GM23338 (cell line): ENCODE measurements at regions not wholly inside any gene's neighbourhood (a gene's known extent, or its start where the extent isn't known, plus 50 kb on each side); places are given as distances from the start of the nearest gene placed in this dataset.

ENCODE experiments used
- ATAC-seq: fragments of 200-7000 bp; cut with Tn5 transposase; 3 replicates; pipeline ENCODE4 v1.9.1; 2020
- DNase-seq: peaks from one replicate; pipeline ENCODE4 v3.0.0-alpha.2; 2015; ENCODE audit warnings: low spot score
- H2AFZ ChIP-seq: fragments of 200-600 bp; sonication (generic); 2 replicates; pipeline ENCODE4 v1.8.0; 2016; ENCODE audit warnings: antibody characterized with exemption, mild to moderate bottlenecking, moderate library complexity
- H3F3A ChIP-seq: fragments of 200-600 bp; sonication (generic); replicated peaks from 2 replicates; pipeline ENCODE4 v1.8.0; 2017; ENCODE audit warnings: antibody characterized with exemption, mixed run types, low read depth
- H3K27ac ChIP-seq: fragments of 200-600 bp; sonication (generic); 2 replicates; pipeline ENCODE4 v1.6.1; 2016; ENCODE audit warnings: low read depth
- H3K27me3 ChIP-seq: fragments of 200-600 bp; sonication (generic); 2 replicates; pipeline ENCODE4 v1.8.0; 2016; ENCODE audit warnings: mild to moderate bottlenecking, mixed run types, moderate library complexity; ENCODE audit not compliant: insufficient read depth
- H3K36me3 ChIP-seq: fragments of 200-600 bp; sonication (generic); 2 replicates; pipeline ENCODE4 v1.8.0; 2016; ENCODE audit warnings: mild to moderate bottlenecking; ENCODE audit not compliant: insufficient read depth
- H3K4me1 ChIP-seq: fragments of 200-600 bp; sonication (generic); 2 replicates; pipeline ENCODE4 v1.8.0; 2016; ENCODE audit warnings: mild to moderate bottlenecking, moderate library complexity; ENCODE audit not compliant: insufficient read depth
- H3K4me2 ChIP-seq: fragments of 200-600 bp; sonication (generic); 2 replicates; pipeline ENCODE4 v1.7.1; 2017; ENCODE audit warnings: mixed run types
- H3K4me3 ChIP-seq: fragments of 200-600 bp; sonication (generic); 2 replicates; pipeline ENCODE4 v1.6.1; 2016; ENCODE audit warnings: mixed run types
- H3K79me2 ChIP-seq: fragments of 200-600 bp; sonication (generic); replicated peaks from 2 replicates; pipeline ENCODE4 v1.8.0; 2017; ENCODE audit warnings: mild to moderate bottlenecking; ENCODE audit not compliant: insufficient read depth
- H3K9me2 ChIP-seq: fragments of 200-600 bp; sonication (generic); 2 replicates; pipeline ENCODE4 v1.8.0; 2017; ENCODE audit not compliant: insufficient read depth
- H4K20me1 ChIP-seq: fragments of 200-600 bp; sonication (generic); replicated peaks from 2 replicates; pipeline ENCODE4 v1.8.0; 2017; ENCODE audit warnings: mild to moderate bottlenecking; ENCODE audit not compliant: insufficient read depth
- H3K27ac Mint-ChIP-seq: 2 replicates; pipeline ENCODE4 v1.8.0; 2020; ENCODE audit warnings: inconsistent platforms, mild to moderate bottlenecking, moderate library complexity, mixed read lengths
- H3K27me3 Mint-ChIP-seq: 3 replicates; pipeline ENCODE4 v1.8.0; 2022; ENCODE audit warnings: low read depth, mild to moderate bottlenecking, moderate library complexity, mixed read lengths, inconsistent platforms; ENCODE audit not compliant: insufficient read depth, poor library complexity
- H3K36me3 Mint-ChIP-seq: 3 replicates; pipeline ENCODE4 v1.8.0; 2021; ENCODE audit warnings: low read depth, mild to moderate bottlenecking, inconsistent platforms, moderate library complexity, mixed read lengths
- H3K4me1 Mint-ChIP-seq: 3 replicates; pipeline ENCODE4 v1.8.0; 2020; ENCODE audit warnings: mild to moderate bottlenecking, inconsistent platforms, mixed read lengths
- H3K4me3 Mint-ChIP-seq: 3 replicates; pipeline ENCODE4 v1.8.0; 2021; ENCODE audit warnings: moderate library complexity, mild to moderate bottlenecking, inconsistent platforms, mixed read lengths
- H3K9me3 Mint-ChIP-seq: 3 replicates; pipeline ENCODE4 v1.8.0; 2020; ENCODE audit warnings: moderate library complexity, mild to moderate bottlenecking, inconsistent platforms, mixed read lengths
- CREB1 ChIP-seq: fragments of 250-450 bp; sonication (Bioruptor Pico); IDR thresholded peaks from 2 replicates; pipeline ENCODE4 v1.5.0; 2020; ENCODE audit warnings: low read depth, mild to moderate bottlenecking, moderate library complexity
- EZH2 ChIP-seq: fragments of 200-600 bp; sonication (generic); IDR thresholded peaks from one replicate; pipeline ENCODE4 v1.8.0; 2017; ENCODE audit warnings: antibody characterized with exemption, mild to moderate bottlenecking, low read depth; ENCODE audit not compliant: unreplicated experiment
- EZH2phosphoT487 ChIP-seq: fragments of 200-600 bp; sonication (generic); IDR thresholded peaks from one replicate; pipeline ENCODE4 v1.8.1; 2018; ENCODE audit warnings: antibody characterized with exemption; ENCODE audit not compliant: unreplicated experiment
- JUNB ChIP-seq: IDR thresholded peaks from one replicate; pipeline ENCODE4 v1.6.1; 2016; ENCODE audit warnings: antibody characterized with exemption; ENCODE audit not compliant: unreplicated experiment
- NANOG ChIP-seq: IDR thresholded peaks from 2 replicates; pipeline ENCODE4 v1.6.1; 2016; ENCODE audit warnings: antibody characterized with exemption, borderline replicate concordance
- POLR2AphosphoS5 ChIP-seq: IDR thresholded peaks from 2 replicates; pipeline ENCODE4 v1.6.1; 2016; ENCODE audit warnings: antibody characterized with exemption, low read depth
- STAT1 ChIP-seq: IDR thresholded peaks from one replicate; pipeline ENCODE4 v1.6.1; 2016; ENCODE audit warnings: antibody characterized with exemption; ENCODE audit not compliant: unreplicated experiment
- ZNF114 ChIP-seq: fragments of 250-450 bp; sonication (Bioruptor Pico); IDR thresholded peaks from 2 replicates; pipeline ENCODE4 v1.5.0; 2020; ENCODE audit warnings: mild to moderate bottlenecking, moderate library complexity
- ZNF331 ChIP-seq: fragments of 250-450 bp; sonication (Bioruptor Pico); IDR thresholded peaks from 2 replicates; pipeline ENCODE4 v1.5.0; 2020; ENCODE audit warnings: low read depth, mild to moderate bottlenecking, moderate library complexity
- ZNF462 ChIP-seq: fragments of 250-450 bp; sonication (Bioruptor Pico); IDR thresholded peaks from 2 replicates; pipeline ENCODE4 v1.5.0; 2020; ENCODE audit warnings: mild to moderate bottlenecking, moderate library complexity
- TF ChIP-seq, protein P1 (sequence below): IDR thresholded peaks from 2 replicates; pipeline ENCODE4 v1.6.1; 2016; ENCODE audit warnings: antibody characterized with exemption
- TF ChIP-seq, protein P2 (sequence below), 2 experiments: fragments of 200-600 bp in 1 of 2; sonication (generic) in 1 of 2; conservative IDR thresholded peaks; 2 replicates each; pipeline versions ENCODE4 v1.5.1 to v1.6.1; 2016 to 2017; ENCODE audit warnings: antibody characterized with exemption in 2 of 2, low read depth in 2 of 2, mild to moderate bottlenecking in 2 of 2, moderate library complexity in 1 of 2
- TF ChIP-seq, protein P3 (sequence below): IDR thresholded peaks from one replicate; pipeline ENCODE4 v1.6.1; 2018; ENCODE audit warnings: antibody characterized with exemption; ENCODE audit not compliant: unreplicated experiment

- ATAC-seq: no peak
- TF ChIP-seq ZNF462 (CRISPR knock-in tag) (no peak), NANOG (no peak), EZH2phosphoT487 (no peak), JUNB (no peak), POLR2AphosphoS5 (no peak), STAT1 (no peak), ZNF114 (CRISPR knock-in tag) (no peak), ZNF331 (CRISPR knock-in tag) (no peak), EZH2 (no peak), CREB1 (CRISPR knock-in tag) (no peak)
- TF ChIP-seq, protein P1, sequence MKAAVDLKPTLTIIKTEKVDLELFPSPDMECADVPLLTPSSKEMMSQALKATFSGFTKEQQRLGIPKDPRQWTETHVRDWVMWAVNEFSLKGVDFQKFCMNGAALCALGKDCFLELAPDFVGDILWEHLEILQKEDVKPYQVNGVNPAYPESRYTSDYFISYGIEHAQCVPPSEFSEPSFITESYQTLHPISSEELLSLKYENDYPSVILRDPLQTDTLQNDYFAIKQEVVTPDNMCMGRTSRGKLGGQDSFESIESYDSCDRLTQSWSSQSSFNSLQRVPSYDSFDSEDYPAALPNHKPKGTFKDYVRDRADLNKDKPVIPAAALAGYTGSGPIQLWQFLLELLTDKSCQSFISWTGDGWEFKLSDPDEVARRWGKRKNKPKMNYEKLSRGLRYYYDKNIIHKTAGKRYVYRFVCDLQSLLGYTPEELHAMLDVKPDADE: no peak
- TF ChIP-seq, protein P2, sequence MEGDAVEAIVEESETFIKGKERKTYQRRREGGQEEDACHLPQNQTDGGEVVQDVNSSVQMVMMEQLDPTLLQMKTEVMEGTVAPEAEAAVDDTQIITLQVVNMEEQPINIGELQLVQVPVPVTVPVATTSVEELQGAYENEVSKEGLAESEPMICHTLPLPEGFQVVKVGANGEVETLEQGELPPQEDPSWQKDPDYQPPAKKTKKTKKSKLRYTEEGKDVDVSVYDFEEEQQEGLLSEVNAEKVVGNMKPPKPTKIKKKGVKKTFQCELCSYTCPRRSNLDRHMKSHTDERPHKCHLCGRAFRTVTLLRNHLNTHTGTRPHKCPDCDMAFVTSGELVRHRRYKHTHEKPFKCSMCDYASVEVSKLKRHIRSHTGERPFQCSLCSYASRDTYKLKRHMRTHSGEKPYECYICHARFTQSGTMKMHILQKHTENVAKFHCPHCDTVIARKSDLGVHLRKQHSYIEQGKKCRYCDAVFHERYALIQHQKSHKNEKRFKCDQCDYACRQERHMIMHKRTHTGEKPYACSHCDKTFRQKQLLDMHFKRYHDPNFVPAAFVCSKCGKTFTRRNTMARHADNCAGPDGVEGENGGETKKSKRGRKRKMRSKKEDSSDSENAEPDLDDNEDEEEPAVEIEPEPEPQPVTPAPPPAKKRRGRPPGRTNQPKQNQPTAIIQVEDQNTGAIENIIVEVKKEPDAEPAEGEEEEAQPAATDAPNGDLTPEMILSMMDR (conservative IDR thresholded peaks at IDR 0.05; ENCODE audit: low read depth in 2 of 2): no peak
- TF ChIP-seq, protein P3, sequence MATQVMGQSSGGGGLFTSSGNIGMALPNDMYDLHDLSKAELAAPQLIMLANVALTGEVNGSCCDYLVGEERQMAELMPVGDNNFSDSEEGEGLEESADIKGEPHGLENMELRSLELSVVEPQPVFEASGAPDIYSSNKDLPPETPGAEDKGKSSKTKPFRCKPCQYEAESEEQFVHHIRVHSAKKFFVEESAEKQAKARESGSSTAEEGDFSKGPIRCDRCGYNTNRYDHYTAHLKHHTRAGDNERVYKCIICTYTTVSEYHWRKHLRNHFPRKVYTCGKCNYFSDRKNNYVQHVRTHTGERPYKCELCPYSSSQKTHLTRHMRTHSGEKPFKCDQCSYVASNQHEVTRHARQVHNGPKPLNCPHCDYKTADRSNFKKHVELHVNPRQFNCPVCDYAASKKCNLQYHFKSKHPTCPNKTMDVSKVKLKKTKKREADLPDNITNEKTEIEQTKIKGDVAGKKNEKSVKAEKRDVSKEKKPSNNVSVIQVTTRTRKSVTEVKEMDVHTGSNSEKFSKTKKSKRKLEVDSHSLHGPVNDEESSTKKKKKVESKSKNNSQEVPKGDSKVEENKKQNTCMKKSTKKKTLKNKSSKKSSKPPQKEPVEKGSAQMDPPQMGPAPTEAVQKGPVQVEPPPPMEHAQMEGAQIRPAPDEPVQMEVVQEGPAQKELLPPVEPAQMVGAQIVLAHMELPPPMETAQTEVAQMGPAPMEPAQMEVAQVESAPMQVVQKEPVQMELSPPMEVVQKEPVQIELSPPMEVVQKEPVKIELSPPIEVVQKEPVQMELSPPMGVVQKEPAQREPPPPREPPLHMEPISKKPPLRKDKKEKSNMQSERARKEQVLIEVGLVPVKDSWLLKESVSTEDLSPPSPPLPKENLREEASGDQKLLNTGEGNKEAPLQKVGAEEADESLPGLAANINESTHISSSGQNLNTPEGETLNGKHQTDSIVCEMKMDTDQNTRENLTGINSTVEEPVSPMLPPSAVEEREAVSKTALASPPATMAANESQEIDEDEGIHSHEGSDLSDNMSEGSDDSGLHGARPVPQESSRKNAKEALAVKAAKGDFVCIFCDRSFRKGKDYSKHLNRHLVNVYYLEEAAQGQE: no peak
- no peaks in the 10 kb centered on the region for H3K27me3 ChIP-seq
- H3K4me1 Mint-ChIP-seq: peaks cover 29% of the 10 kb centered on the region
- H3K4me2 ChIP-seq: no peak overlapping the region
- no peak for DNase-seq
- H3K9me2 ChIP-seq: no peaks in the 10 kb centered on the region
- H2AFZ ChIP-seq: no peak overlapping the region
- H3K79me2 ChIP-seq: no peaks in the 10 kb centered on the region
- H3K4me1 ChIP-seq: peaks cover 18% of the 10 kb centered on the region
- 0 out of 2 replicates have a peak overlapping the region, but pooled peaks have one; percentile 12 for H3K27ac Mint-ChIP-seq
- H3K36me3 Mint-ChIP-seq: no peaks in the 10 kb centered on the region
- no peak overlapping the region for H3K4me3 ChIP-seq
- H3K9me3 Mint-ChIP-seq: no peaks in the 10 kb centered on the region
- H3K4me3 Mint-ChIP-seq: no peak overlapping the region
- H4K20me1 ChIP-seq: no peaks in the 10 kb centered on the region
- no peak overlapping the region for H3K27ac ChIP-seq
- no peaks in the 10 kb centered on the region for H3K27me3 Mint-ChIP-seq
- H3K36me3 ChIP-seq: no peaks in the 10 kb centered on the region
- H3F3A ChIP-seq: no peaks in the 10 kb centered on the region
Observed at GRCh38 chr1:243963571-243963970, 87.5 kb upstream of the ZBTB18 start.
